HG03439 (cell line): ENCODE measurements at regions not wholly inside any gene's neighbourhood (a gene's known extent, or its start where the extent isn't known, plus 50 kb on each side); places are given as distances from the start of the nearest gene placed in this dataset.
"Not testable (repeated sequence)": the region's sequence is repeated elsewhere in the genome, so short reads cannot be mapped to it uniquely, and the experiment has no call there.

Source experiments
- ATAC-seq: cut with Tn5 transposase; IDR thresholded peaks from one replicate; pipeline ENCODE4 v1.9.1; 2021; ENCODE audit warnings: mild to moderate bottlenecking, moderate library complexity; ENCODE audit not compliant: unreplicated experiment

DNA sequence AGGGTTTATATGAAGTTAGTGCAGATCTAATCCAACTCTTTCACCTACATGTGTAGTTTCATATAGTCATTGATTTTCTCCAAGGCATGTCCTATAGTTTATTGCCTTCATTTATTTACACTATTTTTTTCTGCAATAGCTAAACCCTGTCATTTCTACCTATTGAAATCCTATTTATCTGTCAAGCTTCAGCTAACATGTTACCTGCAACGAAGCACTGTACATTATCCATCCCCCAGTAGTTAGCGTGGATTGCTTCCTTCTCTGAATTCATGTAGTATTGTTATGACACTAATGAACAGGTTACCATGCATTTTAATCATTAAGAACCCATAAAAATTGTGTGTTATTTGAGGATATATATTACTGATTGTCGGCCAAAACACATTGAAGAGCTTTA is 742.9 kb upstream of the PCDH20 start:
- ATAC-seq, result no peak

- ATAC-seq, result not testable (repeated sequence)
Measured at GRCh38 chr13:62151724-62152123, 736.1 kb upstream of the PCDH20 start.

- no peak for ATAC-seq
Measured at GRCh38 chr13:62142048-62142447, 726.4 kb upstream of the PCDH20 start.

DNA sequence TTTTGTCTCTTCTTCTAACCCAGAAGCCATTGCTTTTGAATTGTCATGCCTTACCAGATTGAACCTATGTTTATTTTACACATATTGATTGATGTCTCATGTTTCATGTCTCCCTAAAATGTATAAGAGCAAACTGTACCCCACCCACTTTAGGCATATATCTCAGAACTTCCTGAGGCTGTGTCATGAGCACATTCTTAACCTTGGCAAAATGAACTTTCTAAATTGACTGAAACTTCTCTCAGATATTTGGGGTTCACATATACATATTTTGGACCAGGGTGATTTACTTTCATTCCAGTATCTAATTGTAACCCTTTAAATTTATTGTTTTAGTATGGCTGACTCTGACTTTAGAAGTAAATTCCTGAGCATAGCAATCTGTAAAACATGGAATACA is 723.9 kb upstream of the PCDH20 start:
- ATAC-seq, result no peak

DNA sequence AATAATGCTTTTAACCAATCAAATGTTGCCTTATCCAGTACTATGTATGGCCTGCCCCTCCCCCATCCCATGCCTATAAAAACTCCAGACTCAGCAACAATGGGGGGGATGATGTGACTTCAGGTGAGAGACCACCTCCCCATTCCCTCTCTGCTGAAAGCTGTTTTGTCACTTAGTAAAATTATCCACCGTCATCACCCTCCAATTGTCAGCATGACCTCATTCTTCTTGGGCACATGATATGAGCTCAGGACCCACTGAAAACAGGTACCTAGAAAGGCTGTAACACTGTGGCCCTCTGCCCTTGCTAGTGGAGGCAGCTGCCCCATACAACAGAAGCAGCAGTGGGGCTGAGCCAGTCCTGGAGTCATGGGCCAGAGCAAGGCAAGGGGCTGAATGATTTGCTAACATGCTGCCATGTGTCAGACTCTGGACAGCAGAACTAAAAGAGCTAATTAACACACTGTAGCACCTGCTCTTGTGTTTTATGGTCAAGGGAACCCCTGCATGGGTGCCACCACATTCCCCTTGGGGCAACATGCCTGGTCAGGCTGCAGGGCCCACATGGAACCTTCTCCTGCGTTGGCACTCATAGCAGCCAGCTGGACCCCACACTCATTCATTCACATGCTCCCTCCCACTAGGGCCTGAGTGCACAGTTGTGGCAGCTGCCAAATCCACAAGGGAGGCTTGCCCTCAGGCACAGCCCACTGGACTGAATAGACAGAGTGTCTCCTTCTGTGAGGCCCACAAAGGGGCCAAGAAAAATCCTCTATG is 722.2 kb upstream of the PCDH20 start:
- no peak for ATAC-seq

DNA sequence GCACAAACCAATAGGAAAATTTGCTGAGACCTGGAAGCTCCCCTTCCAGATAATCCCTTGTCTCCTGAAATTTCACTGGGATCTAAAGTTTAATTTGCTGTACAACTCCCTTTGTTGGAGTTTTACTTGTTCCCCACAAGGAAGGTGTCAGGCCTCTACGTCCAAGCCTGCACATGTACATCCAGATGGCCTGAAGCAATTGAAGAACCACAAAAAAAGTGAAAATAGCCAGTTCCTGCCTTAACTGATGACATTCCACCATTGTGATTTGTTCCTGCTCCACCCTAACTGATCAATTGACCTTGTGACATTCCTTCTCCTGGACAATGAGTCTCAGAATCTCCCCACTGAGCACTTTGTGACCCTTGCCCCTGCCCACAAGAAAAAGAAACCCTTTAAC is 716.0 kb upstream of the PCDH20 start:
- no peak for ATAC-seq

DNA sequence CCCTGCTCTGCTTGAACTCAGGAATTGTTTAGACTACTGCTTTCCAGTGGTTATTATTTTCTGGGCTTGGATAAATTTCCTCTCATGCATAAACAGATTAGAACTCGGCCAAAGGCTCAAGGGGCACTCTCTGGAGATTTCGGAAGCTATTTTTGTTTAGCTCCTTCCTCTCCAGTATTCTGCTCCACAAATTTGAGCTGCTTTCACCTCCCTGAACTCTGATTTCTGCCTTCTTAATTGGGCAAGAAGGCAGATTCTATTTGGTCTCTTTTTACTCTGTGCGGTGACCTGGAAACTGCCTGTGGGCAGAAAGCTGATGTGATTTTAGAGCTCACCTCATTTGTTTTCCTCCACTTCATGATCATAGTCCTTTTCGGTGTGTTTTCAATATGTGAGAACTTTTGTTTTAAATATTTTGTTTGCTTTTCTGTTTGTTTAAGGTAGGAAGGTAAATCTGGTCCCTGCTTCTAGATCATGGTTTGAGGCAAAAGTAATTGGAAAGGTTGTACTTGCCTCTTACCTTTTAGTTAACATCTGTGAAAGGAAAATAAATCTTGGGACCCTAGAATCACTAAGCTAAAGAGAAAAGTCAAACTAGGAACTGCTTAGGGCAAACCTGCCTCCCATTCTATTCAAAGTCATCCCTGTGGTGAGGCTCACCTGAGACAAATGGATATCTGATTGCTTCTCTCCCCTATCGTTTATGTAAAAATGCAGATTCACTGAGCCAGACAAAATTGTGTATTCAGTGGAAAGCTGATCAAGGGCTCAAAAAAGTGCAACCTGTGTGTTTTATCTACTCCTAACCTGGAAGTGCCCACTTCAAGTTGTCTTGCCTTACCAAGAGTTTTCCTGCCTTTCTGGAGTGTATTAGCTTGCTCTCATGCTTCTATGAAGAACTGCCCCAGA is 714.7 kb upstream of the PCDH20 start:
- no peak for ATAC-seq

DNA sequence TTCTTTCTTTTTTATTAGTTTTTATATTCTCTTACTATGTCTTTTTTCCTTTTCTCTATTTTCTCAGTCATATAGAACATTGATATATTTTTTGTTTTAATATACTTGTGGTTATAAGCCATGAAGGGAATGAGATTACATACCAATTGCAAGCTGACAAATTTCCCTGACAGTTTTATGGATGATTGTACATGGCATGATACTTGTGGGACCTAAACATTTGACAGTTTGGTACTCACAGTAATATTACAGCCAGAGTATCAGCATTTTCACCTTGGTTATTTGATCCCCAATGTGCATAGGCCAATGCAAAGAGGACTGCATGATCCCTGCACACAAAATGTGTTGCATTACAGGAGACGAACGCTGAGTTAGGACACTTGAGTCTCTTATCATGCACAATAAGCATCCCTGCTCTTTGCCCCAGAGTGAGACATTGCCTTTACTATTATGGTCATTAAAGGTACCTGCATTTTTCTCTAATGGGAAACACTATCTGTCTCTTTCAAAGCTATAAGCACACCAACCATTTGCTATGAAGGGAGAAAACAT is 713.4 kb upstream of the PCDH20 start:
- ATAC-seq, result no peak

DNA sequence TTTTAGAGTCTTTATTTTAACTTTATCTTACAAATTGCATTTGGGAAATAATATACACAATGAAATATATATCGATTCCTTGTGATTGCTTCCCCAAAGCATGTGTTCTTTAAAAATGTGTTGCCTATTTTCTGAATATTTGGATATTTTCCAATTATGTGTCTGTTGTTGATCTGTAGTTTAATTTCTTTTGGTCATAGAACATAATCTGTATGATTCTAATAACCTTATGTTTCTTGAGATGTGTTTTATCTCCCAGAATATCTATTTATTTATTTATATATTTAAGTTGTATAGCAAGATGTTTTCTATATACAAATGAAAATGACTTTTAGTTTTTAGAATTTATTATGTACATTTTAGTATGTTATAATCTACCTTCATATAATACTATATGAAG is 710.8 kb upstream of the PCDH20 start:
- no peak for ATAC-seq

GRCh38 chr13:62125451-62125850 is 709.8 kb upstream of the PCDH20 start:
- no peak for ATAC-seq

- ATAC-seq, result no peak
Measured at GRCh38 chr13:62123409-62123808, 707.8 kb upstream of the PCDH20 start.

GRCh38 chr13:62122434-62122833 is 706.8 kb upstream of the PCDH20 start:
- no peak for ATAC-seq

DNA sequence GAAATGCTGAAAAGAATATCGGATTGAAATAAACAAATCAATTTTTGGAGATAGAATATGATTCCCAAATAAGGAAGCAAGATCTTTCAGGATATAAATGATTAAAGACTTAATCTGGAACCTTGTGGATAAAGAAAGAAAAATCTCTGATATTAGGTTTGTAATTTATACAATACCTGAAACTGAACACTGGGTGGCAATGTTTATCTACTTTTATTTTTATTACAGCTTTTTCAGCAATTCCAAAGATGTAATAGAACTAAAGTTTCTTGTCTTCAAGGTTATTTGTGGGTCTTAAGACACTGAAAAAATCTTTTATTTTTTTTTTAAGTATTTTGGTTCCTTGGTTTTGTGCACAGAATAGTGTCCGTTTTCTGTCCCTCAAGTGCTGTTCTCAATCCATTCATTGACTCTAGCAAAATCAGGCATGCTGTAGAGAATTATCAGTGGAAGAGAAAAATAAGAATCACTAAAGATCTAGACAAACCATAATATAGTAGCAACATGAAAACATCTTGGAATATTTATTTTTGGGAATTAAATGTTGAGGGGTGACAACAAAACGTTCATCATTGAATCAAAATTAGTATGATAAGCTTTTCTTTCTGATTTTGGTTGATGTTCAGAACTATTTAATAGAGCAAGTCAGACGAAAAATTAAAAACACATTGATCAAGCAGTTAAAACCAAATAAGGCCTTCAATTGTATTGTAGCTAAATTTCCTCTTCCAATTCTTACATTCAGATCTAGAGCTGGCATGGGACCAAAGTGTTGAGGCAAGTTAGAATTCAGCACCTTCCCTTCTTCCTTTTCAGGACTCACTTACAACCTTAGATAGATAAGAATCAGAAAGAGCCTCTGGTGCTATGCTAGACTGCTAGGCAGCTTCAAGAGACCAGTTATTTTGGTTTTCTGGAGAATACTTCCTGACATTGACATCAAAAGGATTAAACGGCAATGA is 704.4 kb upstream of the PCDH20 start:
- no peak for ATAC-seq

- ATAC-seq, result no peak
Measured at GRCh38 chr13:62115831-62116230, 700.2 kb upstream of the PCDH20 start.

DNA sequence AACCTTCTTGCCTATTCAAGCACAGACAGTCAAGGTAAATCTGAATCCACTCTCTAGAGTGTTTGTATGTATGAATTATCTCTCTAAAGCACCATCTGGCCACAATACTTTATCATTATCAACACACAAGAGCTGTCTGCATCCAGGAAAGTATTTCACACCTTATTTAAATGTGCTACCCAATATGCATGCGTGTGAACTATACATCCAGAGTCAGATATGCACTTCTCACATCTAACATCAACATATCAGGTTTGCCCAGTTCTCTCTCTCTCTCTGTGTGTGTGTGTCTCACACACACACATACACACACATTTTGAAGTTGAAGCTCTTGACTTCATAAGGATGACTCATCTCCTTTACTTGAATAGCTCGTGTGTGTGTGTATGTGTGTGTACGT is 697.5 kb upstream of the PCDH20 start:
- no peak for ATAC-seq

DNA sequence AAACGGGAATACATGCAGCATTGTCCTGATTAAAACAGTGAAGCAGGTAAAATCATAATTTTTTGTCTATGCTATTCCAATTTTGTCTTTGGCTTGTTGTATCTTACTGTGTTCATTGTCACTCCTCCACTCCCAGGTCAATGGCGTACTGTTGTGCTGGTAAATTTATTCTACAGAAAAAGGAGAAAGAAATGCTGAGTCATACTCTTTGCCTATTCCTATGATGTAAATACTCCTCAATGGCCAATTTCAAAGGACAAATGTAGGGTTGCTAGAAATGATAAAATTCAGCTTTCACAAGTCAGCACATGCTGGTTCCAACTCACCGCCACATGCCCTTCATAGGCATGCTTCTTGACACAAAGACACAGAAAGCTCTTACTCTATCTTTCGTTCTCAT is 694.4 kb upstream of the PCDH20 start:
- ATAC-seq, result no peak

DNA sequence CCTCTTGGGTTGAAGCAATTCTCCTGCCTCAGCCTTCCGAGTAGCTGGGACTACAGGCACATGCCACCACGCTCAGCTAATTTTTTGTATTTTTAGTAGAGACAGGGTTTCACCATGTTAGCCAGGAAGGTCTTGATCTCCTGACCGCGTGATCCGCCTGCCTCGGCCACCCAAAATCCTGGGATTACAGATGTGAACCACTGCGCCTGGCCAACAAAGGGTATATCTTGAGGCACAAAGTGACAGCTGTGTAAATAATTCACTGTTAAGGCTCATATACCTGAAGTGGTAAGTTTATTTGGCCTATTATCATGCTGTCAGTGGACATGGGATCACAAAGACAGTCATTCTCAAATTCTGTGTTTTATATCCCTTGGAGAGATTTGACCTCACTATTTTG is 688.5 kb upstream of the PCDH20 start:
- ATAC-seq, result not testable (repeated sequence)

DNA sequence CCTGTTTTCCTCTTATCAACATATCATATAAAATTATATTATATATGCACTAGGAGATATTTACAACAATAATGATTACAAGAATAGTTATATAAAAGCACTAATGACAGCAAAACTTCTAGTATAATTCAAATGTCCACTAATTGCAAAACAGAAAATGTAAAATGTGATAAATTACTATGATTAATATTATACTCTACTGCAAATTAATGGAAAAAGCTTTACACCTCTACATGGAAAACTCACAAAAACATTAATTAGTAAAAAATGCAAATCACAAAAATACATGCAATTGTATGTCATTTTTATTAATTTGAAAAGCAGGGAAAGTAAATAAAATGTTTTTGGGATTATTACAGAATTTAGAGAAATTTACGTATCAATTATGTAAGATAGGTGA is 681.0 kb upstream of the PCDH20 start:
- no peak for ATAC-seq

GRCh38 chr13:62094932-62095331 is 679.3 kb upstream of the PCDH20 start:
- ATAC-seq, result no peak

DNA sequence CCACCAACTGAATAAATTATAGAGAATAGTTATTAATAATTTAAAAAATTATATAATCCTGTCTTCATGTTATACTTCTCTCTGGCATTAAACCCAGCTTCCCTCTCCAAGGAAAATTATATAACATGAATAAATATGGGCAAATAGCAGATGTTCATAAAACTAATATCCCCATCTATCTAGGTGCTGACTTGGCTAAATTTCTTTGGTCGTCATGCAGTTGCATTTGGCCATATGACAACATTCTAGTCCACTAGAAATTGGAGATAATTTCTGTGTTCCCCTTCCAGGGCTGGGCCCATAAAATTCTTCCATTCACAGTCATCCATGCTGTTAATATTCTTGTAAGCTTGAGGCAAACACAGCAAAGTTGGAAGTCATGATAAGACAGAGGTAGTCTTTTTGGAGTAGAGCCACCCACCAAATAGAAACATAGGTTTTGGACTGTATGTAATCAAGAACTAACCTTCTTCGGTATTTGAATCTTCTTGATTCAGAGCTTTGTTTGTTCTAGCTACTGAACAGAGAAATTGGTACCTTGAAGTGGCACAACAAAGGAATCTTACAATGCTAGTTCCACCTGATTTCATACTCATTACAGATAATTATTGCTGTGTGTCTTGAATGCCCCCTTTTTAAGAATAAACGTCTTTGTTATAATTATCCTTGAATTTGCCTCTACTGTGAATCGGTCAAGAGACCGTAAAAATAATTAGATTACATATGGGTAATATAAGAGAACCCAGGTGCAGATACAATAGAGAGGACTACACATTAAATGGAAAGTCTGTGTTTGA is 678.5 kb upstream of the PCDH20 start:
- no peak for ATAC-seq
